ENCODE measurements at regions not wholly inside any gene's neighbourhood (a gene's known extent, or its start where the extent isn't known, plus 50 kb on each side); places are given as distances from the start of the nearest gene placed in this dataset.

- TF ChIP-seq EZH2 (IDR thresholded peaks at IDR 0.05; ENCODE audit: borderline replicate concordance, low read depth, low read length, severe bottlenecking) = no peak
- peak; percentile 57 to 63 for TF ChIP-seq CTCF (IDR thresholded peaks at IDR 0.05; ENCODE audit: extremely low read depth in 1 of 2, insufficient read depth in 1 of 2, low read depth in 1 of 2, low read length in 2 of 2)
- no peak for TF ChIP-seq POLR2A (IDR thresholded peaks at IDR 0.05; ENCODE audit: low read depth, low read length)
- TF ChIP-seq JUN (IDR thresholded peaks at IDR 0.05; ENCODE audit: borderline replicate concordance, insufficient read depth, insufficient read length, low read depth) = no peak
- TF ChIP-seq POLR2AphosphoS5 (IDR thresholded peaks at IDR 0.05; ENCODE audit: insufficient read depth, low read depth, low read length) = no peak
- TF ChIP-seq MAX (IDR thresholded peaks at IDR 0.05; ENCODE audit: insufficient read depth, insufficient read length) = no peak
- TF ChIP-seq MYC (IDR thresholded peaks at IDR 0.05; ENCODE audit: low read depth, low read length) = no peak
These were observed 462.0 kb downstream of the PDCD6IP start for GRCh38 chr3:34260271-34261000.

All from endothelial cell of umbilical vein (primary cell).